ENCODE measurements at regions not wholly inside any gene's neighbourhood (a gene's known extent, or its start where the extent isn't known, plus 50 kb on each side); places are given as distances from the start of the nearest gene placed in this dataset.

GRCh38 chr5:100434815-100435214 is 100.4 kb upstream of the FAM174A start:
- Histone ChIP-seq H4K5ac (ENCODE audit: insufficient read length, low read depth, low read length) (no peak overlapping the region), H3K4me1 (replicated peaks in 1 of 4; ENCODE audit: control insufficient read depth in 3 of 4, insufficient read depth in 4 of 4, low read length in 3 of 4) (no peaks in the 10 kb centered on the region), H3K36me3 (ENCODE audit: control insufficient read depth in 2 of 4, insufficient read depth in 4 of 4, low read length in 3 of 4) (no peaks in the 10 kb centered on the region), H2AK5ac (ENCODE audit: low read depth, low read length) (no peak overlapping the region), H4K8ac (ENCODE audit: extremely low read depth, insufficient read depth, low read length) (no peak overlapping the region), H2BK5ac (ENCODE audit: low read depth, low read length) (no peak overlapping the region), H2BK15ac (ENCODE audit: low read length) (no peak overlapping the region), H2BK12ac (ENCODE audit: low read depth, low read length) (no peak overlapping the region), H3K4me3 (ENCODE audit: extremely low read depth in 1 of 4, insufficient read depth in 2 of 4, low read depth in 3 of 4, low read length in 4 of 4) (no peak overlapping the region), H3K23ac (ENCODE audit: insufficient read length) (no peak overlapping the region), H4K91ac (replicated peaks; ENCODE audit: insufficient read length, low read length) (no peak overlapping the region), H3K9ac (replicated peaks in 1 of 4; ENCODE audit: extremely low read depth in 1 of 4, low read depth in 3 of 4, low read length in 3 of 4) (no peak overlapping the region), H3K27ac (ENCODE audit: low read depth, low read length) (no peak overlapping the region), H3K4ac (replicated peaks; ENCODE audit: insufficient read length, low read depth, low read length) (no peak overlapping the region), H3K23me2 (ENCODE audit: low read depth, low read length) (no peaks in the 10 kb centered on the region), H3K27me3 (replicated peaks in 1 of 4; ENCODE audit: control insufficient read depth in 3 of 4, extremely low read depth in 1 of 4, insufficient read depth in 3 of 4, low read length in 3 of 4) (no peaks in the 10 kb centered on the region), H3K79me1 (ENCODE audit: low read depth, low read length) (no peaks in the 10 kb centered on the region), H4K20me1 (replicated peaks in 1 of 2; ENCODE audit: control insufficient read depth in 1 of 2, insufficient read depth in 2 of 2, low read length in 2 of 2) (no peaks in the 10 kb centered on the region), H2BK20ac (ENCODE audit: low read length) (no peak overlapping the region), H3K56ac (replicated peaks; ENCODE audit: insufficient read length, low read depth, low read length) (no peak overlapping the region), H3K4me2 (ENCODE audit: insufficient read depth in 1 of 2, low read depth in 2 of 2, low read length in 2 of 2) (no peak overlapping the region), H3K14ac (ENCODE audit: insufficient read length) (no peak overlapping the region), H3K9me3 (ENCODE audit: insufficient read depth in 2 of 2, low read depth in 1 of 2, low read length in 1 of 2) (no peaks in the 10 kb centered on the region), H2AFZ (ENCODE audit: low read length) (no peak overlapping the region), H3K18ac (ENCODE audit: extremely low read depth, low read length) (no peak overlapping the region), H3K79me2 (ENCODE audit: control insufficient read depth in 1 of 2, insufficient read depth in 2 of 2, low read length in 2 of 2) (no peaks in the 10 kb centered on the region), H2BK120ac (replicated peaks; ENCODE audit: low read depth, low read length) (no peak overlapping the region)
- FAIRE-seq (no peak), DNase-seq (ENCODE audit: low read depth in 1 of 2, low spot score in 2 of 2) (no peak)
- ChIA-PET CTCF (ENCODE audit: partially characterized antibody) (no interaction called here), POLR2A (ENCODE audit: partially characterized antibody) (no interaction called here)
- TF ChIP-seq MAX (IDR thresholded peaks at IDR 0.05) = no peak
- TF ChIP-seq MAFK (IDR thresholded peaks at IDR 0.05; ENCODE audit: low read depth, low read length) = no peak
- no peak for TF ChIP-seq TEAD4 (IDR thresholded peaks at IDR 0.05; ENCODE audit: low read depth, low read length)
- TF ChIP-seq SIX5 (IDR thresholded peaks at IDR 0.05; ENCODE audit: low read depth, low read length) = no peak
- no peak for TF ChIP-seq JUN (IDR thresholded peaks at IDR 0.05; ENCODE audit: low read depth, low read length)
- no peak for TF ChIP-seq TCF12 (IDR thresholded peaks at IDR 0.05; ENCODE audit: low read depth, low read length)
- TF ChIP-seq RBBP5 (IDR thresholded peaks at IDR 0.05; ENCODE audit: borderline replicate concordance, low read depth, low read length) = no peak
- TF ChIP-seq EZH2 (IDR thresholded peaks at IDR 0.05; ENCODE audit: low read depth, low read length, severe bottlenecking) = no peak
- 94% methylated on average over 4 of the region's 4 CpGs; no CpG with 5 or more reads in 1 of the 2 experiments for WGBS, 2 experiments (ENCODE audit: extremely low coverage in 1 of 2, insufficient coverage in 1 of 2, insufficient read length in 1 of 2, insufficient replicate concordance in 2 of 2, low coverage in 1 of 2, low lambda C conversion rate in 2 of 2, missing lambda C conversion rate in 1 of 2)

Data from H1 (cell line).